Right renal pelvis (tissue), 4 donors: ENCODE measurements at regions not wholly inside any gene's neighbourhood (a gene's known extent, or its start where the extent isn't known, plus 50 kb on each side); places are given as distances from the start of the nearest gene placed in this dataset.
"Not testable (repeated sequence)": the region's sequence is repeated elsewhere in the genome, so short reads cannot be mapped to it uniquely, and the experiment has no call there.

Experiments
- DNase-seq, 4 donors: peaks; one replicate each; pipeline ENCODE4 v3.0.0-alpha.2; 2013; ENCODE audit warnings: low read depth in 4 of 4, low spot score in 3 of 4, missing footprints in 1 of 4

DNA sequence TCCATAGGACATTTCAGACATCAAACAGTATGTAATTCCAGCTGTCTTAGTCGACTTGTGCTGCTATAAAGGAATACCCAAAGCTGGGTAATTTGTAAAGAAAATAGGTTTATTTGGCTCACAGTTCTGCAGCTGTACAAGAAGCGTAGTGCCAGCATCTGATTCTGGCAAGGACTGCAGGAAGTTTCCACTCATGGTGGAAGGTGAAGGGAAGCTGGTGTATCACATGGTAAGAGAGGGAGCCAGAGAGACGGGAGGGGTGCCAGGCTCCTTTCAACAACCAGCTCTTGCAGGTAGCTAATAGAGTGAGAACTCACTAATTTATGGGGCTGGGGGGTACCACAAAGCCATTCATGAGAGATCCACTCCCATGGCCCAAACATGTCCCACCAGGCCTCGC, 253.0 kb upstream of the FGF13 start:
- DNase-seq, result no peak

DNA sequence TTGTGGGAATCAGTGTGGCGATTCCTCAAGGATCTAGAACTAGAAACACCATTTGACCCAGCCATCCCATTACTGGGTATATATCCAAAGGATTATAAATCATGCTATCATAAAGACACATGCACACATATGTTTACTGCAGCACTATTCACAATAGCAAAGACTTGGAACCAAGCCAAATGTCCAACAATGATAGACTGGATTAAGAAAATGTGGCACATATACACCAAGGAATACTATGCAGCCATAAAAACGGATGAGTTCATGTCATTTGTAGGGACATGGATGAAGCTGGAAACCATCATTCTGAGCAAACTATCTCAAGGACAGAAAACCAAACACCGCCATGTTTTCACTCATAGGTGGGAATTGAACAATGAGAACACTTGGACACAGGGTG, 250.9 kb upstream of the FGF13 start:
- not testable (repeated sequence) for DNase-seq

DNA sequence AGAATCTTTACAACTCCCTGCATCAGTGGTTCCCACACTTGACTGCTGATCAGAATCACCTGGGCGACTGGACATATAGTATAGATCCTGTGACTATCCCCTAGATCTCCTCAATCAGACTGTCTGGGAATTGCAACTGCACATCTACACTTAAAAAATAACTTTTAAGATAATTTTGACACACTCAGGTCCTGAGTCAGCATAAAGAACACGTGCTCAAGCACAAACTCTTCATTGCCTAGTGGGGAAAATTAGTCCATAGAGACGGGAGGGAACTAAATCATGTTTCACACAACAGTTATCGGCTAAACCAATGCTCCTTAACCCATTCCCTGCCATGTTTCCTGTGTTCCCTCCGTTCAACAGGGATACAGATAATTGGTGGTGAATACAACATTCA, 243.5 kb upstream of the FGF13 start:
- DNase-seq, result no peak

DNA sequence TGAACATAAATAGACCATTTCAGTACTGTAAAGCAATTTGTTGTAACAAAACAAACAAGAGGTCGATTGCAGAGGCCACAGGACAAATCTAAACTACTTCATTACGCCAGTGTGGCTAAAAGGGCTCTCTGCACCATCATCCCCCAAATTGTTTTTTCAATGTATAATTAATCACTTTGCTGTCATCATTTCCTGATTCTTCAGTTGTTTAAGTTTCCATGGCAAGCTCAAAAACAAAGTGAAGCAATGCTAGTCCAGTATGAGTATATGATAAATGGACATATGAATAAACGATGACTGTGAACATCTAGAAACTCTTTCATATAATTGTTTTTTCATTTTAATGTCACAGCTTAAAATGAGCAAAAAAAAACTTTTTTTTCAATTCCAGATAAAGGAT, 235.4 kb upstream of the FGF13 start:
- no peak for DNase-seq

DNA sequence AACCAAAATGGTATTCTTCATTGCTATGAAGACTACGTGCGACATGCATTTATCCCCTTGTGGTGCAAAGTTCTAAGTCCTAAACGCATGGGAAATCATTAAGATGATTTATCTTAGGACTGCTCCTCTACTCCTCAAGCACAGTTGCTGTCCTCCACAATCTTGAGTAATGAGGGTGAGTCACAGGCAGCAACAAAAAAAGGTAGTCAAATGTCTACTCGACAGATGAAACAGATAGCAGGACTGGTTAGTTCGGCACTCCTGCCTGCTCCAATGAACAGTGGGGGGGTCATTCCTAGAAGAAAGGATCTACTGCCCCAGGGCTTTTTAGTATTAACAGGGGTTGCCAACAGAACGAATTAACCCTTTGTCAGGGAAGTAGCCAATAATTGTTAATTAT, 233.7 kb upstream of the FGF13 start:
- no peak for DNase-seq

DNA sequence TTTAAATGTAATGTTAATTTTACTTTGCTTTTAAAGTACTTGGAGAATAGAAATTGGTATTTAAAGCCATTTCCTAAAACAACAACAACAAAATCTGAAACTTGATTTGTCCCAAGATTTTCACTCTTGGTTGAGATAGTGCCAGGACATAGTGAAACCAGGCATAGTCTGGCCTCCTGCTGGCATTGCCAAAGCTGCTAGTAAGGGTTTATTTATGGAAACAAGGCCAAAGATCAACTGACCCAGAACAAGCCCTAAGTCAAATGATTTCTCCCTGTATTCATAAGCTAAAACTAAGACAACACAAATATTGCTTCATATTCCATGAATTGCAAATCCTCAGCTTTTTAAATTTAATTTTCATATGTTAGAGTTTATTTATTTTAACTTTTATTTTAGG, 227.5 kb upstream of the FGF13 start:
- no peak for DNase-seq

DNA sequence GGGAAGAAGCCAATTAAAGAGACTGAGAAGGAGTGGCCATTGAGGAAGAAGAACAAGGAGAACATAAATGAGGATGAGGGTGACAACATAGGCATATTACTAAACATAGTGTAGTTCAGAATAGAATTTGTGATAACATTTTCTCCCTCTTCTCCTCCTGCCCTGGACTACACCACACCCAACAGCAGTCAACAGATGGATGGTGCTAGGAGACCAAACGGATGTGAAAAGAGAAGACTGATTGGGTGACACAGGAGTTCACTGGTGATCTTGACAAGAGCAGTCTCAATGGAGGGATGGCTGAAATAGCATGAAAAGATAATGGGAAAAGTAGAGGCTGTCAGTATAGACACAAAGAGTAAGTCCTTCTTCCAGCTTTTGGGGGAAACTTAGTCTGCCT, 226.5 kb upstream of the FGF13 start:
- DNase-seq, result no peak

DNA sequence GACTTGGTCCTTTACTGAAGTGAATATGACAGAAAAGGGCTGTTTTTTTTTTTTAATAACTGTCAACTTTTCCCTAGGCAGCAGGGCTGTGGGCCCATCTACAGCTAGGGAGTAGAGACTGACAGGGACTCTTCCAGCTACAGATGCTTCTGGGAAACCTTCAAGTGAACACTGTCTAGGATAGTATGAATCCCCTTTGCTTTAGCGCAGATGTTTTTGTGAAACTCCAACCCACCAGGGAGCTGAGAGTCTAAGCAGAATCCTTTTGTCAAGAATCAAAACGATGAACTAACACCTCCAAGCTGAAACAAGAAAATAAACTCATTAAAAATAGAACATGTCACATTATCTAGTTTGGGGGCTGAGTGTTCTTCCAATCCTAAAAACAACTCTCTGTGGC, 219.7 kb upstream of the FGF13 start:
- no peak for DNase-seq

DNA sequence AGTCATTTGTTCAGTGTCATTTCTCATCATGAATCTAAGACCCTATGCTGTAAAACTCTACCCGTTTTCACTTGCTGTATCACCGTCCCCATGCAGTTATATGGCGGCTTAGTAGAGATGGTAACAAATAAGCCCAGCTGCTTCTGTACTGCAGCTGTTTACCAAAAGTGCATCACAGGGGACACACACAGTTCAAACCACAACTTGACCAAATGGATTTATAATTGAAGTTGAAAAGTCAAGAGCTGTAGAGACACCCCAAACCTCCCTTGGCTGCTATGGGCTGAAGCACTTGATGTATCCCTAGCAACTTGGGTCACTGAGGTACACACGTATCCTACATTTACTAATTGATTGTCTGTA, 219.0 kb upstream of the FGF13 start:
- DNase-seq, result no peak

DNA sequence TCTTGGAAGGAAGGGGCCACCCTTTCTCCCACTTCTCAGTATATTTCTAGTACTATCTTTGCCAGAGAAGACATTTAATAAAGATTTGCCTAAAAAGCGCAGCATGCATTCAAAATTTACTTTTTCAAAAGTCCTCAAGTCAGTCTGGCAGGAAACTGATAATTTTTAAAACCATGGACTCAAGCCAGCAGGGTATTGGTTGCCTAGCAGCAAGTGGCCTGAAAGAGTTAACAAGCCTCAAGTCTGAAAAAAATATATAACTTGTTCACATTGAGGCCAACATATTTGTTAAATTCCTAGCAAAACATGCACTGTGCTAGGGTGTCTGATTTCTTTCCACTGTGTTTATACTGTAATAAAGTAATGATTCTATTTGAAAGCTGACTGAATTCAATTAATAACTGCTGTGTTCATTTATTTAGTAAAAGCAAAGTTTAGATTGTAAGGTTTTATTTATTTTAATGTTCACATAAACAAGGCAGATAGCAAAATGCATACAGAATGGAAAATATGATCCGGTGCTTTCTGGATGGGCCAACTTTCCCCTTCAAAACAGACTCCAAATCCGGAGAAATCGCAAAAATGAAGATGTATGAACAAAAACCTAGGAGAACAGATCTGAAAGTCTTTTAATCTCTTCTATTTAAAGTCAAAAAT, 218.5 kb upstream of the FGF13 start:
- no peak for DNase-seq

DNA sequence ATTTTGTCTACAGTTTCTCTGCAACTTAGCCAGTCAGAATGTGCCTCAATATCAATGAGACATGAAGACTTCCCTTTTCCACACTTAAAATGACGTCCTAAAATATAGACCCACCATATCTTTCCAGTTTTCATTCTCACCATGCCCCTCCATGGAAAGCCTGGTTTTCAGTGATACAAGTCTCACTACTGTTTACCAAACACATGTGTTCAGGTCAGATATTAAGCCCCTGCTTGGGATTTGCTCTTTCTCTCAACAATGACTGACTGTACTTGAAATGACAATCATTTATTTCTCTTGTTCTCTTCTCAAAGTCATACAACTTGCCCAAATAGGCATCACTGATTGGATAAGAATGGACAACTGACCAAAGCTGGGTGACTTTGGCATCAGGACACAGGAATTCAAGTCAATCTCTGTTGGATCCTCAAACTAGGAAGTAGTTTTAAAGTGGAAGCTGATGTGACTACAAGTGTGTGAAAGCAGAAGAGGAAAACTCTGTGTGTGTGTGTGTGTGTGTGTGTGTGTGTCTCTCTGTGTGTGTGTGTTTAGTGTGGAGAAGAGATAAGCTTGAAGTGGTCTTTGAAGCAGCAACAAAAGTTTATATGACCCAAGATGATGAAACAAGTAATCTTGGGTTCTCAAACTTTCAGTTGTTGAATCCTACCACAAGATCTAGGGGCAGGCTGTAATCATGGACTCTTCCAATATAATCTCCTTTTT, 217.4 kb upstream of the FGF13 start:
- no peak for DNase-seq

DNA sequence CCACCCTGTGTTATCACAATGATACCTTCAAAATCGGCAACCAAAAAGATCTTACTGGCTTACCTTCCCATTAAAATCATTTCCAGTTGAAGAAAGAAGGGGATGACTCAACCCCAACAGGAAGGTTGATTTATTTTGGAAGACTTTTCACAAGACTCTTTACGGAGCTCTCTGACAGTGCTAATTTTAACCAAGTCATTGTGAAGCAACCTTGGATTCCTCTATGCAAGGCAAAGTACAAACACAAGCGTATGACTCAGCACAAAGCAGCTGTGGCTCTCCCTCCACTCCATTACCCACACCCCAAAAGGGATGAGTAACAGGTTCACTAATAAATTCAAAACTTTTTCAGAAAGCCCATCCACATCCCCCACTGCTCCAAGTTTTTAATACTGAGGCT, 213.8 kb upstream of the FGF13 start:
- no peak for DNase-seq

DNA sequence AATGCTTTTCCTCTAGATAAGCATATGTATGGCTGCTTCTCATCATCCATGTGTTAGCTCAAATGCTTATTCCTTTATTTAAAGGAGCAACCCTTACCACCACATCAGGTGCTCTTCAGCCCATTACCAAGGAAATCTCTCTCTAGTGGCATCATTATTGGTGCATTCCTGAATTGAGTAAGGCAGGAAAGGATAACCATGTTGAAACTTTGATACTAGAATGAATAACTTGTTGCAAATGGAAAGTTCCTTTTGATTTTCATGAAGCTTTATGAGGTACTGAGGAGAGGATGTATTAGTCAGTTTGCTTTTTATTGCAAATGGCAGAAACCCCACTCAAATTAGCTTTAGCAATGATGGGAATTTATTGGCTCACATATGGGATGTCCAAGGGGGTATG, 212.3 kb upstream of the FGF13 start:
- no peak for DNase-seq

DNA sequence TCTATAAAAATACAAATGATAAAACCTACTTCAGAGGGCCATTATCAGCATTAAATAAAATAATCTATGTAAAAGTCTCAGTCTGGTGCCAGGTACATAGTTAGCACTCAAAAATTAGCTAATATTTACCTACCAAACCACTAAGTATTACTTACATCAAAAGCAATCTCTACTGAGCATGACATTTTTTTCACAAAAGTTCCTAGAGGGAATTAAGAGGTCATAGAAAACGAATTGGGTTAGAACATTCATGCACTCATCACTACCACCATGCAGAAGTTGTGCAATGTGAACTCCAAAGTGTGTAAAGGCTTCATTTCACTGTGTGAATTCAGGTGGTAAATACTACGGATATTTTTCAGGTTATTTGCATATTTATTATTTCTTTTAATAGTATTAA, 209.5 kb upstream of the FGF13 start:
- no peak for DNase-seq

DNA sequence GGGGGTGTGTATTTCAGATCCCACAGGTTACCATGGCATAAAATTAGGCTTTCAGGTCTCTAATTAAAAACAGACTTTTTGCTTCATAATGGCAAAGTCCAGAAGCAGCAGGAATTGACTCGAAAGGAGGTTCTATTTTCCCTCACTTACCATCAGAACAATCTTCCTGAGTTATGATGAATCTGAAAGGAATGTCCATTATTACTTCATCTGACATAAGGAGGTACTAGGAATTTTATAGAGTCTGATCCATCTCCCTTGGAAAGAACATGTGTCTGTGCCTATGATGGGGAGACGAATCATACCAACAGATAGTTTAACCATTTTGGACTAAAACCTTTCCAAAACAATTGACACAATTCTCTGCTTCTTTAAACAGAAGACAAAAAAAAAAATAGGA, 206.3 kb upstream of the FGF13 start:
- DNase-seq, result no peak

DNA sequence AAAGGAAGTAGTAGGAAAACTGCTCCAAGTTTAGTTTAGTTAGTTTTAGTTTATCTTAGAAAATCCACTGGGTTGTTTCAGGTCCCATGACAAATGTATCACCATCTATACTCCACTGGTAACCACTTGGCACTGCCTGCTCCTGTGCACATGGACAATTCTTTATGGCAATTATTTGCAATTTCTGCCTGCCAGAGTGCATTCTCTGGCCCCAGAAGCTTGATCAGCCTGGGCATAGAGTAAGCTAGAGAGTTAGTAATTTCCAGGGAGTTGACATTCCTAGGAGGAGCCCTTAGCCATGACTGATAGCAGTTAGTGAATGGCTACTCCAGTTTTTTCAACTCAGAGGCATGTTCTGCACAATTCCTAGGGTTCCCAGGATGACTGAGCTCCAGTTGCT, 203.2 kb upstream of the FGF13 start:
- DNase-seq, result no peak

DNA sequence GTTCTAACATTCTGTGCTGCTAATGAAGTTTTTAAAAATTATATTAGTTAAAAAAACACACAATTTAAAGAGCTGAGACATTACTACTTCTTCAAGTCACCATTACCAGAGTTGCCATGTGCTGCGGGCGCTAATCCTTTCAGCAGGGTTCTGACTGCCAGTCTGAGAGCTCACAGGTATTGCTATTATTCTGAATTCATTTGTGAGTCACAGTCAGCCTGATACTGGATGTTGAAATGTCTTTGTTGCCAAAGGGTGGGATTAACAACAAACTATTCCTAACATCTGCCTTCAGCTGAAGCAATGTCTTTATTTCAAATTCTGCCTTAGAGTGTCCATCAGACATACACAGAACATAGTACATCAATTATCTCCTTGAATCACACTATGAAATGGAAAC, 197.1 kb upstream of the FGF13 start:
- no peak for DNase-seq

DNA sequence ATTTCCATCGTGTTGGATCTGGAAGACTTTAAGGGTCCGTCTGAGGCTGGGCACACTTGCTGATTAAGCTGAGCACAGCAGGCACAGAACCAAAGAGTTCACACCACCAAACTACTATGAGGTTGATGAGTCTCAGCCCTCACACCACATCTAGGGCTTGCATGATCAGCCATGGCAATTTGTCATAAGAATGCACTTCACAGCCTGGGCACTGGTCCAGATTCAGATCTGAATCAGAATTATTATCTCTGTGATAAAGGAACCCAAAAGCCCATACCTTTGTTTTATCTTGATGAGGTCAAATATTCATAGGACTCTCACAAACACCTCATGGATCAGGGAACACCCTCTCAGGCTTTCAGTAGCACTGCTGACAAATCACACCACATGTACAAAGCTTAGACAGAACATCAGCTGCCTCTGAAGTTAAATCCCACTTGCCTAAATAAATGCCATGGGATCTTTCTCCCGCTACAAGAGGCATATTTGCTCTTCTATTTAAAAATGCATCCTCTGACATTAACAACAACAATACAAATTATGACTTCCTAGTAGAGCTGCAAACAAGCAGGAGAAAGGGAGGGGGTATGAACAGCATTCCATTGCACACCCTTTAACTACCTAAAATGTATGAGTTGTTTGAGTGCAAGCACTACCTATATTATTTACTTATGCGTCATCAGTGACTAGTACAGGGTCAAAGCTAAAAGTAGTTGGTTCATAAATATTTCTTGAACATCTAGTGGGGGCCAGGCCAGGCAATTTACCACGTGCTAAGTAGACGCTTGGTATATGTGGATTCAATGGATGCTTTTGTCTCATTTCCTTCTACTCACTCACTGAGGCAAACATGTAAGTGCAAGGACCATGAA, 186.3 kb upstream of the FGF13 start:
- no peak for DNase-seq

DNA sequence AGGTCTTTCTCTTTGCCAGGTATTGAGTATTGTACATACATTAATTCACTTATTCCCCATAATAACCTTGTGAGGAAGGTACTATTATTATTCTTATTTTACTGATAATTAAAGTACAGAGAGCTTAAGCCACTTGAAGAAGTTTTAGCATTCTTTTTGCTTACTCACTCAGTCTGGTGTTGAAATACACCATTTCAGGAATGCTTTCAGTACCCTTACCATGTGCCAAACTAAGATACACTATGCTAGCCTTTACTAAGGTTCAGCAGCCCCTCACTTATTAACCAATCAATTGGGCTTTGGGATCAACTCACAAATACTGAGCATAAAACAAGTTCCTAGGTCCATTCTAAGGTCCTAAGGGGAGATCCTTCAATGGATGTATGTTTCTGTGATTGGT, 179.0 kb upstream of the FGF13 start:
- no peak for DNase-seq

DNA sequence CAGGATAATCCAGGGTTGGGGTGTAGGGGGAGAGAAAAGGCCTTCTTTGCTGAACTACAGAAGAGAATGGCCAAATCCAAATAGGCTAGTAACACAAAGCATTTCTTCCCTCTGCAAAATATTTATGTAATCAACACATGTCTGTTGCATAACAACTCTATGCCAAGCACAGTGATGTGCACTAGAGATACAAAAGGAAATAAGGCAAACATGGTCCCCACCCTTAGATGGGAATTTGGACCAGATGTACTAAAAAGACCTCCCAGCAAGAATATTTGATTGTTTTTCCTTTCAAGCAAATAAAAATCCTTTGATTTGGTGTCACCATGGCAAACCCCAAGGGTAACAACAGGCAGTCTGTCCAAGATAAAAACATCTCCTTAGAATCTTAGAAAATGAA, 177.6 kb upstream of the FGF13 start:
- no peak for DNase-seq

DNA sequence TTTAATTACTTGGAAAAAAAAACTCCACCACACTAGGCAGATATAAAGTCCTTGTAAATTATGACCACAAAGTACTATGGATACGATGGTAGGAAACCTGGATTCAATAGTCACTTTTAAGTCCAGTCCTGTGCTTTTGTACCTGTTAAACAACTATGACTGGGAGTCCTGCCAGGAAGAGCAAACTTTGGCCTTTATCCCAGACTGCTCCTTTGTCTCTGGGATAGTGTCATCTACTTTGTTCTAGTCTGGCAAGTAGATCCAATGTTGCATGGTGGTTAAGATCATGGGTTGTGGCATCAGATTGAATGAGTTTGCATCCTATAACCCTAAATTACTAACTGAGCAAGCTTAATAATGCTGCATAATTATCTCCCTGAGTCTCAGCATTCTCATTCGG, 175.3 kb upstream of the FGF13 start:
- no peak for DNase-seq

DNA sequence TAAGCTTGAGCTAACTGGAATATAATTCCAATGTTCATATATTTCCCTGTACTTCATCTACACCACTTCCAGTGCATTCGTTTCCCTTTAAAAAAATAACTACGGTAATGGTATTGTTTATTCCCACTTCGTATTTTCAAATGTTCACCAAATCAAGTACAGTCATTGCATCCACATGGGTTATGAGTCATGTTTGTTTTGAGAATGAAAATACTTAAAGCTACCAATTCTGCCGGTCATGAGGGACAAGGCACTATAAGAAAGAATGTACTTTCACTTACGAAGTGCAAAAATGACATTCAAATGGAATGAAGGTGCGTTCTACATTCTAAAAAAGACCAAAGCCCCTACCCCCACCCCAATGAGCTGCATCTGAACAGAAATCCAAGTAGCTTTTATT, 174.4 kb upstream of the FGF13 start:
- no peak for DNase-seq
